Cardiac fibroblast (primary cell): ENCODE measurements at regions not wholly inside any gene's neighbourhood (a gene's known extent, or its start where the extent isn't known, plus 50 kb on each side); places are given as distances from the start of the nearest gene placed in this dataset.

Experiments
- DNase-seq, 2 donors: peaks; one replicate each; pipeline versions ENCODE4 v3.0.0 to v3.0.0-alpha.2; 2010; ENCODE audit warnings: low read depth in 2 of 2
- H3K4me3 ChIP-seq, 2 donors: replicated peaks in 1 of 2; 1 replicate in 1 of 2; 2 replicates in 1 of 2; pipeline ENCODE4 v1.5.1; 2011; ENCODE audit warnings: low read depth in 2 of 2, low read length in 2 of 2, mild to moderate bottlenecking in 2 of 2, moderate library complexity in 1 of 2
- TF ChIP-seq, protein P1 (sequence below): IDR thresholded peaks from one replicate; pipeline ENCODE4 v1.5.1; 2011; ENCODE audit warnings: low read depth, mild to moderate bottlenecking, low read length, inconsistent platforms

DNA sequence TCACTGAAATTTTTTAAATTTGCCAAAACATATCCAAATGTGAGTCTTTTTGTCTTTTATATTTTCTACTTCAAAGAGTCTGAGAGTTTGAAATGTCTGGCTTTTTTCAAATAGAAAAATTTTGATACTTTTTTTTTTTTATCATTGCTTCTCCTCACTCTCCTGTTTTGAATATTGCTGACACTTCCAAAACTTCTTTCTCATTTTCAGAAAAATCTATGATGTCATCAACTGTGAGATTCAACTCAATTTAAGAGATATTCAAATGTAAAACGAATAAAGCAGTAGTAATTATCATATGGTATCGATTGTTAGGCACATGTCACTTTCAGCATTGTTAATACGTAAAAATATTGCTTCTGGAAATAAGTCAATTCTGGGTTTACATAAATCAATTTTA, 505.8 kb upstream of the STEAP1 start:
- H3K4me3 ChIP-seq, result no peak overlapping the region
- DNase-seq, result no peak
- TF ChIP-seq, protein P1, sequence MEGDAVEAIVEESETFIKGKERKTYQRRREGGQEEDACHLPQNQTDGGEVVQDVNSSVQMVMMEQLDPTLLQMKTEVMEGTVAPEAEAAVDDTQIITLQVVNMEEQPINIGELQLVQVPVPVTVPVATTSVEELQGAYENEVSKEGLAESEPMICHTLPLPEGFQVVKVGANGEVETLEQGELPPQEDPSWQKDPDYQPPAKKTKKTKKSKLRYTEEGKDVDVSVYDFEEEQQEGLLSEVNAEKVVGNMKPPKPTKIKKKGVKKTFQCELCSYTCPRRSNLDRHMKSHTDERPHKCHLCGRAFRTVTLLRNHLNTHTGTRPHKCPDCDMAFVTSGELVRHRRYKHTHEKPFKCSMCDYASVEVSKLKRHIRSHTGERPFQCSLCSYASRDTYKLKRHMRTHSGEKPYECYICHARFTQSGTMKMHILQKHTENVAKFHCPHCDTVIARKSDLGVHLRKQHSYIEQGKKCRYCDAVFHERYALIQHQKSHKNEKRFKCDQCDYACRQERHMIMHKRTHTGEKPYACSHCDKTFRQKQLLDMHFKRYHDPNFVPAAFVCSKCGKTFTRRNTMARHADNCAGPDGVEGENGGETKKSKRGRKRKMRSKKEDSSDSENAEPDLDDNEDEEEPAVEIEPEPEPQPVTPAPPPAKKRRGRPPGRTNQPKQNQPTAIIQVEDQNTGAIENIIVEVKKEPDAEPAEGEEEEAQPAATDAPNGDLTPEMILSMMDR, result no peak

GRCh38 chr7:89655946-89656345, 498.3 kb upstream of the STEAP1 start:
- TF ChIP-seq, protein P1, result no peak
- no peak overlapping the region for H3K4me3 ChIP-seq
- no peak for DNase-seq

DNA sequence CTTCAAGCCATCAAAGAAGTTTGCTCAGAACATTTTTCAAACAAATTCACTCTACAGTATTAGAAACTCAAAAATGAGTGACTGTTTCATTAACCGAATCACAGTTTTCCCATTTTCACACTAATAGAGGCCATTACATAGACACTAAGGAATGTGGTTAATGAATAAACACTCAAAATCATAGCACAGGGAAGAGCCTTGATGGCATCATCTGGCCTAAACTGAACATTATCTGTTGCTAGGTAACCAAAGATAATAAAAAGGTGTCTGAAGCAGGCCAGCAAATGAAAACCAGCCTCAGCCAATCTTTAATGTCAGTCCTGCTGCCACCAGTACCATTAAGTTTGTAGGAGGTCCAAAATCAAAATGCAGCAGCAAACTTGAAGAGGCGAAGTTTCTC, 492.4 kb upstream of the STEAP1 start:
- TF ChIP-seq, protein P1, result no peak
- no peak for DNase-seq
- H3K4me3 ChIP-seq, result no peak overlapping the region

DNA sequence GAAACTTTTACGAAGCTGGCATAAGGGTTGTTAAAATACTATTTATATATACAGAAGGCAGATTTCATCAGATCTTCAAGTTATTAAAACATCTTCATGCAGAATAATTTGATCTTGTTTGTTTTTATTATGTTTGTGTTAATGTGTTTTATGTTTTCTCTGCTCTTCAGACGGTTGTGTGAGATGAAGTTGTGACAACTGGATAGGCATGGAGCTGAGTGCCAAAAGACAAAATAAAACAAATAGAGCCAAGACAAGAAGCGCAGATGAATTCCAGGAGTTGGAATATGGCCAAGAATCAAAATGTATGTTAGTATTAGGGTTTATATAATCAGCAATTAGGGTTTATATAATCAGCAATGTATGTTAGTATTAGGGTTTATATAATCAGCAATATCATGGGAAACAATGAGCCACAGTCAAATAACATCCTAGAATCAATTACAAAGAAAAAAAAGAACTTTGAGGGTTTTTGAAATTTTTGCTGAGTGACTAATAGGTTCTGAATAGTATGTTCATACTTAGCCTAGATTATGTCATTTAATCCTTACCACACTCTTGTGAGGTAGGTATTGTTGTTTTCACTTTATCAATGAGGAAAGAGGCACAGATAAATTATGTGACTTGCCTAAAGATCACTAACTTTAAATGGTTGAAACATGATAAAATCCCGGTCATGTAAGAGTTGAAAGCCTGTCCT, 488.0 kb upstream of the STEAP1 start:
- DNase-seq, result no peak
- TF ChIP-seq, protein P1, result no peak
- H3K4me3 ChIP-seq, result no peak overlapping the region

GRCh38 chr7:89680161-89680560, 474.1 kb upstream of the STEAP1 start:
- TF ChIP-seq, protein P1, result no peak
- H3K4me3 ChIP-seq, result no peak overlapping the region
- DNase-seq, result no peak

DNA sequence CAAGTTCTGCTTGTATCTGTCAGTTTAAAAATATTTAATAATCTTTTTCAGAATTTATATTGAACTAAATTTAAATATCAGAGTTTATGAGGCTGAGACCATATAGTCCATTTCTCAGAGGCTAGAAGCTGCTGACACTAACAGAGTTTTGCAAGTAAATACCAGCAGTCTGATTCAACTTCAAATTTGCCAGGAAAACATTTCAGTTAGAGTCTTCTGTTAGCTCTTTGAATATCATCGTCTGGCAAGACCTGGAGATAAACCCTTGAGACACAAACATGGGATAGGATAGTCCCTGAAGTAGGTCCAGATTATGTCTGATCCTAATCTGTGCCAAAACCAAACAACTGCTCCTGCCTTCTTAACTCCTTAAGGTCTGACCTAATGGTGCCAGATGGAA, 472.8 kb upstream of the STEAP1 start:
- DNase-seq, result no peak
- TF ChIP-seq, protein P1, result no peak

DNA sequence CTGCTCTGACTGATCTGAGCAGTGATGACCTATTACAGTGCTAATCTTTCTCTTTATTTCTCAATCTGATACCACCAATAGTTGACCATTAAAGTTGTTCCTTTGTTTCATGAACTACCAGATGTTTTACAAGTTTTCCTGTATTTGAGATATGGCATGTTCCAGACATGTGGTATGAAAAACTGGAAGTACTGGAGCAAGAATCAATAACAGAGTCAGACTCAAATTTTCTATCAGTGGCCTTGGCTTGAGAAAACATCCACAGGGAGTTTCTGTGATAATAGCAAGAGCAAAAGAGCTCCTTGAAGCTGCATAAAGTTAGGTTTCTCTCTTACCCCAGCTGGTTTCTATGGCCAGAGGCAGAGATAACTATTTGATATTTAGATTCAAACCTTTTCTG, 469.0 kb upstream of the STEAP1 start:
- no peak for DNase-seq
- no peak overlapping the region for H3K4me3 ChIP-seq
- TF ChIP-seq, protein P1, result no peak

More for the DNA sequence above, 472.8 kb upstream of the STEAP1 start:
- no peak overlapping the region for H3K4me3 ChIP-seq
